Fibroblast of lung (primary cell): ENCODE measurements at regions not wholly inside any gene's neighbourhood (a gene's known extent, or its start where the extent isn't known, plus 50 kb on each side); places are given as distances from the start of the nearest gene placed in this dataset.

Experiments used
- EZH2 ChIP-seq: IDR thresholded peaks from 2 replicates; pipeline ENCODE4 v1.5.1; 2012; ENCODE audit warnings: low read length, control low read depth, mild to moderate bottlenecking; ENCODE audit errors: missing control alignments
- TF ChIP-seq, protein P1 (sequence below), 2 donors: IDR thresholded peaks in 1 of 2; conservative IDR thresholded peaks in 1 of 2; 1 replicate in 1 of 2; 2 replicates in 1 of 2; pipeline ENCODE4 v1.5.1; 2011 to 2012; ENCODE audit warnings: low read length in 2 of 2, control low read depth in 1 of 2, inconsistent platforms in 1 of 2, low read depth in 1 of 2, mild to moderate bottlenecking in 1 of 2

- no peak for TF ChIP-seq EZH2
- TF ChIP-seq, protein P1, sequence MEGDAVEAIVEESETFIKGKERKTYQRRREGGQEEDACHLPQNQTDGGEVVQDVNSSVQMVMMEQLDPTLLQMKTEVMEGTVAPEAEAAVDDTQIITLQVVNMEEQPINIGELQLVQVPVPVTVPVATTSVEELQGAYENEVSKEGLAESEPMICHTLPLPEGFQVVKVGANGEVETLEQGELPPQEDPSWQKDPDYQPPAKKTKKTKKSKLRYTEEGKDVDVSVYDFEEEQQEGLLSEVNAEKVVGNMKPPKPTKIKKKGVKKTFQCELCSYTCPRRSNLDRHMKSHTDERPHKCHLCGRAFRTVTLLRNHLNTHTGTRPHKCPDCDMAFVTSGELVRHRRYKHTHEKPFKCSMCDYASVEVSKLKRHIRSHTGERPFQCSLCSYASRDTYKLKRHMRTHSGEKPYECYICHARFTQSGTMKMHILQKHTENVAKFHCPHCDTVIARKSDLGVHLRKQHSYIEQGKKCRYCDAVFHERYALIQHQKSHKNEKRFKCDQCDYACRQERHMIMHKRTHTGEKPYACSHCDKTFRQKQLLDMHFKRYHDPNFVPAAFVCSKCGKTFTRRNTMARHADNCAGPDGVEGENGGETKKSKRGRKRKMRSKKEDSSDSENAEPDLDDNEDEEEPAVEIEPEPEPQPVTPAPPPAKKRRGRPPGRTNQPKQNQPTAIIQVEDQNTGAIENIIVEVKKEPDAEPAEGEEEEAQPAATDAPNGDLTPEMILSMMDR (conservative IDR thresholded peaks at IDR 0.05 in 1 of 2, IDR thresholded peaks at IDR 0.05 in 1 of 2; ENCODE audit: low read depth in 1 of 2, low read length in 2 of 2) = no peak
Observed at GRCh38 chr6:154613137-154613676, 102.7 kb upstream of the CNKSR3 start.
